ENCODE measurements at regions not wholly inside any gene's neighbourhood (a gene's known extent, or its start where the extent isn't known, plus 50 kb on each side); places are given as distances from the start of the nearest gene placed in this dataset.

DNA sequence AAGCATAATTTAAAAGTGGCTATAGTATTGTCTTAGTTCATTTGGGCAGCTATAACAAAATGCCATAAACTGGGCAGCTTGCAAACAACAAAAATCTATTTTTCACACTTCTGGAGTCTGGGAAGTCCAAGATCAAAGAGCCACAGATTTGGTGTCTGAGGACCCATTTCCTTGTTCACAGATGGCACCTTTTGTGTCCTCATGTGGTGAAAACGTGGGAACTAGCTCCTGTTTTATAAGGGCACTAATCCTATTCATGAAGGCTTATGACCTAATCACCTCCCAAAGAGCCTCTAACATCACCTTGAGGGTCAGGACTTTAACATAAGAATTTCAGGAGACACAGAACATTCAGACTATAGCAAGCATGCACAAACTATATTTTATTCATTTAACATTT is 126.5 kb upstream of the WDFY3 start:
- TF ChIP-seq, protein P1, sequence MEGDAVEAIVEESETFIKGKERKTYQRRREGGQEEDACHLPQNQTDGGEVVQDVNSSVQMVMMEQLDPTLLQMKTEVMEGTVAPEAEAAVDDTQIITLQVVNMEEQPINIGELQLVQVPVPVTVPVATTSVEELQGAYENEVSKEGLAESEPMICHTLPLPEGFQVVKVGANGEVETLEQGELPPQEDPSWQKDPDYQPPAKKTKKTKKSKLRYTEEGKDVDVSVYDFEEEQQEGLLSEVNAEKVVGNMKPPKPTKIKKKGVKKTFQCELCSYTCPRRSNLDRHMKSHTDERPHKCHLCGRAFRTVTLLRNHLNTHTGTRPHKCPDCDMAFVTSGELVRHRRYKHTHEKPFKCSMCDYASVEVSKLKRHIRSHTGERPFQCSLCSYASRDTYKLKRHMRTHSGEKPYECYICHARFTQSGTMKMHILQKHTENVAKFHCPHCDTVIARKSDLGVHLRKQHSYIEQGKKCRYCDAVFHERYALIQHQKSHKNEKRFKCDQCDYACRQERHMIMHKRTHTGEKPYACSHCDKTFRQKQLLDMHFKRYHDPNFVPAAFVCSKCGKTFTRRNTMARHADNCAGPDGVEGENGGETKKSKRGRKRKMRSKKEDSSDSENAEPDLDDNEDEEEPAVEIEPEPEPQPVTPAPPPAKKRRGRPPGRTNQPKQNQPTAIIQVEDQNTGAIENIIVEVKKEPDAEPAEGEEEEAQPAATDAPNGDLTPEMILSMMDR (IDR thresholded peaks at IDR 0.05; ENCODE audit: low read depth, low read length, missing input control) = no peak
- TF ChIP-seq TAF1 (conservative IDR thresholded peaks at IDR 0.05) (no peak), YY1 (IDR thresholded peaks at IDR 0.05) (no peak), SP1 (IDR thresholded peaks at IDR 0.05) (no peak), EGR1 (IDR thresholded peaks at IDR 0.05; ENCODE audit: low read depth in 2 of 2) (no peak)
- TF ChIP-seq, protein P2, sequence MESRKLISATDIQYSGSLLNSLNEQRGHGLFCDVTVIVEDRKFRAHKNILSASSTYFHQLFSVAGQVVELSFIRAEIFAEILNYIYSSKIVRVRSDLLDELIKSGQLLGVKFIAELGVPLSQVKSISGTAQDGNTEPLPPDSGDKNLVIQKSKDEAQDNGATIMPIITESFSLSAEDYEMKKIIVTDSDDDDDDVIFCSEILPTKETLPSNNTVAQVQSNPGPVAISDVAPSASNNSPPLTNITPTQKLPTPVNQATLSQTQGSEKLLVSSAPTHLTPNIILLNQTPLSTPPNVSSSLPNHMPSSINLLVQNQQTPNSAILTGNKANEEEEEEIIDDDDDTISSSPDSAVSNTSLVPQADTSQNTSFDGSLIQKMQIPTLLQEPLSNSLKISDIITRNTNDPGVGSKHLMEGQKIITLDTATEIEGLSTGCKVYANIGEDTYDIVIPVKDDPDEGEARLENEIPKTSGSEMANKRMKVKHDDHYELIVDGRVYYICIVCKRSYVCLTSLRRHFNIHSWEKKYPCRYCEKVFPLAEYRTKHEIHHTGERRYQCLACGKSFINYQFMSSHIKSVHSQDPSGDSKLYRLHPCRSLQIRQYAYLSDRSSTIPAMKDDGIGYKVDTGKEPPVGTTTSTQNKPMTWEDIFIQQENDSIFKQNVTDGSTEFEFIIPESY (IDR thresholded peaks at IDR 0.05) = no peak
- TF ChIP-seq, protein P3, sequence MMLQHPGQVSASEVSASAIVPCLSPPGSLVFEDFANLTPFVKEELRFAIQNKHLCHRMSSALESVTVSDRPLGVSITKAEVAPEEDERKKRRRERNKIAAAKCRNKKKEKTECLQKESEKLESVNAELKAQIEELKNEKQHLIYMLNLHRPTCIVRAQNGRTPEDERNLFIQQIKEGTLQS (IDR thresholded peaks at IDR 0.05) = no peak
